ENCODE measurements at regions not wholly inside any gene's neighbourhood (a gene's known extent, or its start where the extent isn't known, plus 50 kb on each side); places are given as distances from the start of the nearest gene placed in this dataset.

DNA sequence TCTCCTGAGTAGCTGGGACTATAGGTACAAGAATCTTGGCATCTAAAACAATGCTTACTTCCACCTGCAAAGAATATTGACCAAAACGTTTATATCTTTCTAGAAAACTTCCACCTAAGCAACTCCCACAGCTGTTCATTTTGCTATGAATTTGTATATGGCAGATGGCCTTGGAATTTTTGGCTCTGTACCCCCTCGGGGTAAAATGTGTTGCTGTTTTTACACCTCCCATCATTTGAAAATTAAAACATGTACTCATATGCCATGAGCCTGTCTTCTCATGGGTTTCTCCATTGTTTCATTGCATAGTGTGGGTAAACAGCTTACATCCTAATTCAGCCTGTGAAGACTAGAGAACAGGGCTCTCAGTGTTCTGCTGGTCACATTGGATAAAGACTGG is 853.6 kb upstream of the SOX11 start:
- TF ChIP-seq, protein P1, sequence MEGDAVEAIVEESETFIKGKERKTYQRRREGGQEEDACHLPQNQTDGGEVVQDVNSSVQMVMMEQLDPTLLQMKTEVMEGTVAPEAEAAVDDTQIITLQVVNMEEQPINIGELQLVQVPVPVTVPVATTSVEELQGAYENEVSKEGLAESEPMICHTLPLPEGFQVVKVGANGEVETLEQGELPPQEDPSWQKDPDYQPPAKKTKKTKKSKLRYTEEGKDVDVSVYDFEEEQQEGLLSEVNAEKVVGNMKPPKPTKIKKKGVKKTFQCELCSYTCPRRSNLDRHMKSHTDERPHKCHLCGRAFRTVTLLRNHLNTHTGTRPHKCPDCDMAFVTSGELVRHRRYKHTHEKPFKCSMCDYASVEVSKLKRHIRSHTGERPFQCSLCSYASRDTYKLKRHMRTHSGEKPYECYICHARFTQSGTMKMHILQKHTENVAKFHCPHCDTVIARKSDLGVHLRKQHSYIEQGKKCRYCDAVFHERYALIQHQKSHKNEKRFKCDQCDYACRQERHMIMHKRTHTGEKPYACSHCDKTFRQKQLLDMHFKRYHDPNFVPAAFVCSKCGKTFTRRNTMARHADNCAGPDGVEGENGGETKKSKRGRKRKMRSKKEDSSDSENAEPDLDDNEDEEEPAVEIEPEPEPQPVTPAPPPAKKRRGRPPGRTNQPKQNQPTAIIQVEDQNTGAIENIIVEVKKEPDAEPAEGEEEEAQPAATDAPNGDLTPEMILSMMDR (conservative IDR thresholded peaks at IDR 0.05): no peak
- no peak for TF ChIP-seq EZH2 (IDR thresholded peaks at IDR 0.05; ENCODE audit: low read depth)
